GM23248 (cell line): ENCODE measurements at regions not wholly inside any gene's neighbourhood (a gene's known extent, or its start where the extent isn't known, plus 50 kb on each side); places are given as distances from the start of the nearest gene placed in this dataset.

Experiments
- EZH2 ChIP-seq: fragments of 200-600 bp; sonication (generic); IDR thresholded peaks from 2 replicates; pipeline ENCODE4 v1.6.1; 2018; ENCODE audit warnings: antibody characterized with exemption, mild to moderate bottlenecking; ENCODE audit not compliant: insufficient read depth, poor library complexity, severe bottlenecking
- EZH2phosphoT487 ChIP-seq: fragments of 200-600 bp; sonication (generic); IDR thresholded peaks from 2 replicates; pipeline ENCODE4 v1.6.1; 2018; ENCODE audit warnings: antibody characterized with exemption, moderate library complexity, mild to moderate bottlenecking, low read depth; ENCODE audit not compliant: insufficient read depth

DNA sequence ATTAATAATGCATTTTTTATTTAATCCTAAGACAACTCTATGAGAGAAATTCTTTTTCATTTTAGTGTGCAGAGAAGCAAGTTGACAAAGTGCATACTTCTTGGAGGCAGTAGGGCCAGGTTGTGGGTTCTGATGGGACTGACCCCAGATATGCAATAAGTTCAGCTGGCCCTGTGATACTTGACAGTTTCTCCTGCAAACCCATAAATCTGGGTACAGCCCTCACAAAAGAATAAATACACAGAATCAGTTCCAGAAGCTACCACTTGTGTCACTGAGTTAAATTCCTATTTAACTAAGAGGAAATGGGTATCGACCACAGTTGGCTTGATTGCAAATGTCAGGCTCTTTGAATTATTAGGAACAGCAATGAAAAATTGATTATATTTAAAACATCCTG, 598.5 kb upstream of the API5 start:
- TF ChIP-seq EZH2phosphoT487 (no peak), EZH2 (no peak)
